Astrocyte (in vitro differentiated cells and primary cell): ENCODE measurements at regions not wholly inside any gene's neighbourhood (a gene's known extent, or its start where the extent isn't known, plus 50 kb on each side); places are given as distances from the start of the nearest gene placed in this dataset.

ENCODE experiments used
- CTCF ChIP-seq: IDR thresholded peaks from 2 replicates; pipeline ENCODE4 v1.5.1; 2011; ENCODE audit warnings: low read depth, mild to moderate bottlenecking, inconsistent platforms, low read length, moderate library complexity; ENCODE audit not compliant: insufficient read depth
- EZH2 ChIP-seq: IDR thresholded peaks from 2 replicates; pipeline ENCODE4 v1.6.1; 2012; ENCODE audit warnings: mild to moderate bottlenecking, low read length, inconsistent platforms; ENCODE audit not compliant: insufficient read depth

- no peak for TF ChIP-seq EZH2
- TF ChIP-seq CTCF, result no peak
Observed at GRCh38 chr3:151034303-151034702, 51.2 kb upstream of the MED12L start.
